Neural cell (in vitro differentiated cells): ENCODE measurements at regions not wholly inside any gene's neighbourhood (a gene's known extent, or its start where the extent isn't known, plus 50 kb on each side); places are given as distances from the start of the nearest gene placed in this dataset.

Source experiments
- H2AFZ ChIP-seq: fragments of 200-600, 300-800 bp; sonication (generic), shearing (Covaris generic); 2 replicates; pipeline ENCODE4 v1.6.0; 2014; ENCODE audit warnings: low read depth, mild to moderate bottlenecking, antibody characterized with exemption, low read length, moderate library complexity
- H3F3A ChIP-seq: fragments of 200-600 bp; shearing (Covaris generic); 2 replicates; pipeline ENCODE4 v1.6.1; 2016; ENCODE audit warnings: mild to moderate bottlenecking, moderate library complexity, mixed read lengths, antibody characterized with exemption, low read length; ENCODE audit not compliant: insufficient read depth, poor library complexity, severe bottlenecking
- H3K27ac ChIP-seq: fragments of 200-600, 300-800 bp; sonication (generic), shearing (Covaris generic); 2 replicates; pipeline ENCODE4 v1.5.1; 2014; ENCODE audit warnings: mild to moderate bottlenecking, low read length, moderate library complexity
- H3K27me3 ChIP-seq: fragments of 300-800, 200-600 bp; sonication (generic), shearing (Covaris generic); 2 replicates; pipeline ENCODE4 v1.6.0; 2014; ENCODE audit warnings: mild to moderate bottlenecking, low read depth, low read length, moderate library complexity; ENCODE audit not compliant: insufficient read depth
- H3K36me3 ChIP-seq: fragments of 300-800, 200-600 bp; sonication (generic), shearing (Covaris generic); 2 replicates; pipeline ENCODE4 v1.5.1; 2014; ENCODE audit warnings: mild to moderate bottlenecking, antibody characterized with exemption, low read length, moderate library complexity; ENCODE audit not compliant: insufficient read depth
- H3K4me2 ChIP-seq: fragments of 300-800, 200-600 bp; sonication (generic), shearing (Covaris generic); 2 replicates; pipeline ENCODE4 v1.6.0; 2014; ENCODE audit warnings: mild to moderate bottlenecking, low read length
- H3K4me3 ChIP-seq: fragments of 300-800, 200-600 bp; sonication (generic), shearing (Covaris generic); 2 replicates; pipeline ENCODE4 v1.5.1; 2014; ENCODE audit warnings: mild to moderate bottlenecking, low read length, moderate library complexity
- H3K79me2 ChIP-seq: fragments of 200-600 bp; shearing (Covaris generic); replicated peaks from 2 replicates; pipeline ENCODE4 v1.6.0; 2014; ENCODE audit warnings: mild to moderate bottlenecking, low read length, moderate library complexity; ENCODE audit not compliant: insufficient read depth
- H3K9ac ChIP-seq: fragments of 300-800, 200-600 bp; sonication (generic), shearing (Covaris generic); 2 replicates; pipeline ENCODE4 v1.6.1; 2016; ENCODE audit warnings: mild to moderate bottlenecking, low read length, mixed read lengths
- H3K9me2 ChIP-seq: fragments of 200-600 bp; shearing (Covaris generic); 2 replicates; pipeline ENCODE4 v1.6.1; 2016; ENCODE audit warnings: mild to moderate bottlenecking, low read length, mixed read lengths; ENCODE audit not compliant: insufficient read depth
- H3K9me3 ChIP-seq: fragments of 200-600, 300-800 bp; sonication (generic), shearing (Covaris generic); 2 replicates; pipeline ENCODE4 v1.6.1; 2016; ENCODE audit warnings: mild to moderate bottlenecking, mixed run types, low read length, moderate library complexity, mixed read lengths
- H4K20me1 ChIP-seq: fragments of 200-600 bp; shearing (Covaris generic); 2 replicates; pipeline ENCODE4 v1.6.1; 2016; ENCODE audit warnings: mild to moderate bottlenecking, mixed run types; ENCODE audit not compliant: insufficient read depth
- CTCF ChIP-seq: fragments of 450-650 bp; IDR thresholded peaks from 2 replicates; pipeline ENCODE4 v1.5.1; 2014; ENCODE audit warnings: antibody characterized with exemption, mild to moderate bottlenecking, moderate library complexity; ENCODE audit not compliant: poor library complexity, severe bottlenecking
- EP300 ChIP-seq: fragments of 450-650 bp; conservative IDR thresholded peaks from 2 replicates; pipeline ENCODE4 v1.6.1; 2014; ENCODE audit warnings: antibody characterized with exemption, mild to moderate bottlenecking, moderate library complexity; ENCODE audit not compliant: poor library complexity, severe bottlenecking
- EZH2 ChIP-seq: fragments of 200-600, 300-800 bp; shearing (Covaris generic), sonication (generic); IDR thresholded peaks from 2 replicates; pipeline ENCODE4 v1.6.1; 2014; ENCODE audit warnings: antibody characterized with exemption, low read length, borderline replicate concordance, mild to moderate bottlenecking; ENCODE audit not compliant: insufficient read depth, poor library complexity, severe bottlenecking
- MXI1 ChIP-seq: fragments of 450-650 bp; conservative IDR thresholded peaks from 2 replicates; pipeline ENCODE4 v1.6.1; 2014; ENCODE audit warnings: antibody characterized with exemption, mild to moderate bottlenecking; ENCODE audit not compliant: poor library complexity, severe bottlenecking
- POLR2AphosphoS5 ChIP-seq: IDR thresholded peaks from 2 replicates; pipeline ENCODE4 v1.6.1; 2012
- RAD21 ChIP-seq: fragments of 450-650 bp; conservative IDR thresholded peaks from 2 replicates; pipeline ENCODE4 v1.6.1; 2014; ENCODE audit warnings: antibody characterized with exemption, mild to moderate bottlenecking, moderate library complexity
- REST ChIP-seq: IDR thresholded peaks from 2 replicates; pipeline ENCODE4 v1.6.1; 2012; ENCODE audit warnings: borderline replicate concordance
- SMC3 ChIP-seq: fragments of 450-650 bp; conservative IDR thresholded peaks from 2 replicates; pipeline ENCODE4 v1.6.1; 2014; ENCODE audit warnings: antibody characterized with exemption, mild to moderate bottlenecking, moderate library complexity; ENCODE audit not compliant: poor library complexity
- TAF1 ChIP-seq: IDR thresholded peaks from 2 replicates; pipeline ENCODE4 v1.6.1; 2012; ENCODE audit warnings: low read depth

GRCh38 chr2:191572319-191572718, 105.6 kb upstream of the NABP1 start:
- no peak overlapping the region for H3K27ac ChIP-seq
- H3K4me2 ChIP-seq = no peak overlapping the region
- no peaks in the 10 kb centered on the region for H3K27me3 ChIP-seq
- H3K36me3 ChIP-seq = no peaks in the 10 kb centered on the region
- H3K9me2 ChIP-seq = no peaks in the 10 kb centered on the region
- H3K4me3 ChIP-seq = no peak overlapping the region
- no peaks in the 10 kb centered on the region for H3F3A ChIP-seq
- H3K79me2 ChIP-seq = no peaks in the 10 kb centered on the region
- TF ChIP-seq RAD21 (no peak), EP300 (no peak), CTCF (no peak), POLR2AphosphoS5 (no peak), MXI1 (no peak), REST (no peak), EZH2 (no peak), TAF1 (no peak), SMC3 (no peak)
- H2AFZ ChIP-seq = no peak overlapping the region
- no peak overlapping the region for H3K9ac ChIP-seq
- H4K20me1 ChIP-seq = no peaks in the 10 kb centered on the region
- no peaks in the 10 kb centered on the region for H3K9me3 ChIP-seq

DNA sequence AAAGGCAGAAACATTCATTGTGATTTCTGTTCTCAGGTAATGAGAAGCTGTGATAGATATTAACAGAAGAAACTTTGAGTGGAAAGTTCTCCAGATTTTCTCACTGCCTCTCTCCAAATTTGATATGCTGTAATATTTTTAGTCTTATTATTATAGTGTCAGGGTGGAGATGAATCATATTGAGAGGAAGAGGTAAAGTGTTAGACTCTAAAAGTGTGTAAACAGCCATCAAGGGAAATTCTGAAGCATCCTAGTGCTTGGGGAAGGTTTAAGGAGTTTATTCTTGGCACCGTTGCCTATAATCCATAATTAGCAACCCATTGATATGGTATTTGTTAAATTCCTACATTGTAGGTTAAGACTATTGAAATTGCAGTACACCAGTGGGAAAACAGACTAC, 104.7 kb upstream of the NABP1 start:
- Histone ChIP-seq H3K36me3 (no peaks in the 10 kb centered on the region), H3K79me2 (no peaks in the 10 kb centered on the region), H3K9ac (no peak overlapping the region), H2AFZ (no peak overlapping the region), H3K27me3 (no peaks in the 10 kb centered on the region), H3K9me3 (no peaks in the 10 kb centered on the region), H3K9me2 (no peaks in the 10 kb centered on the region), H4K20me1 (no peaks in the 10 kb centered on the region), H3K27ac (no peak overlapping the region), H3K4me2 (no peak overlapping the region), H3F3A (no peaks in the 10 kb centered on the region), H3K4me3 (no peak overlapping the region)
- no peak for TF ChIP-seq EP300
- TF ChIP-seq POLR2AphosphoS5 = no peak
- TF ChIP-seq CTCF = no peak
- no peak for TF ChIP-seq REST
- no peak for TF ChIP-seq TAF1
- no peak for TF ChIP-seq RAD21
- TF ChIP-seq EZH2 = no peak
- TF ChIP-seq MXI1 = no peak
- no peak for TF ChIP-seq SMC3
